GM23338 (cell line): ENCODE measurements at regions not wholly inside any gene's neighbourhood (a gene's known extent, or its start where the extent isn't known, plus 50 kb on each side); places are given as distances from the start of the nearest gene placed in this dataset.

Experiments
- ATAC-seq: fragments of 200-7000 bp; cut with Tn5 transposase; 3 replicates; pipeline ENCODE4 v1.9.1; 2020
- DNase-seq: peaks from one replicate; pipeline ENCODE4 v3.0.0-alpha.2; 2015; ENCODE audit warnings: low spot score
- H2AFZ ChIP-seq: fragments of 200-600 bp; sonication (generic); 2 replicates; pipeline ENCODE4 v1.8.0; 2016; ENCODE audit warnings: antibody characterized with exemption, mild to moderate bottlenecking, moderate library complexity
- H3F3A ChIP-seq: fragments of 200-600 bp; sonication (generic); replicated peaks from 2 replicates; pipeline ENCODE4 v1.8.0; 2017; ENCODE audit warnings: antibody characterized with exemption, mixed run types, low read depth
- H3K27ac ChIP-seq: fragments of 200-600 bp; sonication (generic); 2 replicates; pipeline ENCODE4 v1.6.1; 2016; ENCODE audit warnings: low read depth
- H3K27me3 ChIP-seq: fragments of 200-600 bp; sonication (generic); 2 replicates; pipeline ENCODE4 v1.8.0; 2016; ENCODE audit warnings: mild to moderate bottlenecking, mixed run types, moderate library complexity; ENCODE audit not compliant: insufficient read depth
- H3K36me3 ChIP-seq: fragments of 200-600 bp; sonication (generic); 2 replicates; pipeline ENCODE4 v1.8.0; 2016; ENCODE audit warnings: mild to moderate bottlenecking; ENCODE audit not compliant: insufficient read depth
- H3K4me1 ChIP-seq: fragments of 200-600 bp; sonication (generic); 2 replicates; pipeline ENCODE4 v1.8.0; 2016; ENCODE audit warnings: mild to moderate bottlenecking, moderate library complexity; ENCODE audit not compliant: insufficient read depth
- H3K4me2 ChIP-seq: fragments of 200-600 bp; sonication (generic); 2 replicates; pipeline ENCODE4 v1.7.1; 2017; ENCODE audit warnings: mixed run types
- H3K4me3 ChIP-seq: fragments of 200-600 bp; sonication (generic); 2 replicates; pipeline ENCODE4 v1.6.1; 2016; ENCODE audit warnings: mixed run types
- H3K79me2 ChIP-seq: fragments of 200-600 bp; sonication (generic); replicated peaks from 2 replicates; pipeline ENCODE4 v1.8.0; 2017; ENCODE audit warnings: mild to moderate bottlenecking; ENCODE audit not compliant: insufficient read depth
- H3K9me2 ChIP-seq: fragments of 200-600 bp; sonication (generic); 2 replicates; pipeline ENCODE4 v1.8.0; 2017; ENCODE audit not compliant: insufficient read depth
- H4K20me1 ChIP-seq: fragments of 200-600 bp; sonication (generic); replicated peaks from 2 replicates; pipeline ENCODE4 v1.8.0; 2017; ENCODE audit warnings: mild to moderate bottlenecking; ENCODE audit not compliant: insufficient read depth
- H3K27ac Mint-ChIP-seq: 2 replicates; pipeline ENCODE4 v1.8.0; 2020; ENCODE audit warnings: inconsistent platforms, mild to moderate bottlenecking, moderate library complexity, mixed read lengths
- H3K27me3 Mint-ChIP-seq: 3 replicates; pipeline ENCODE4 v1.8.0; 2022; ENCODE audit warnings: low read depth, mild to moderate bottlenecking, moderate library complexity, mixed read lengths, inconsistent platforms; ENCODE audit not compliant: insufficient read depth, poor library complexity
- H3K36me3 Mint-ChIP-seq: 3 replicates; pipeline ENCODE4 v1.8.0; 2021; ENCODE audit warnings: low read depth, mild to moderate bottlenecking, inconsistent platforms, moderate library complexity, mixed read lengths
- H3K4me1 Mint-ChIP-seq: 3 replicates; pipeline ENCODE4 v1.8.0; 2020; ENCODE audit warnings: mild to moderate bottlenecking, inconsistent platforms, mixed read lengths
- H3K4me3 Mint-ChIP-seq: 3 replicates; pipeline ENCODE4 v1.8.0; 2021; ENCODE audit warnings: moderate library complexity, mild to moderate bottlenecking, inconsistent platforms, mixed read lengths
- H3K9me3 Mint-ChIP-seq: 3 replicates; pipeline ENCODE4 v1.8.0; 2020; ENCODE audit warnings: moderate library complexity, mild to moderate bottlenecking, inconsistent platforms, mixed read lengths
- CREB1 ChIP-seq: fragments of 250-450 bp; sonication (Bioruptor Pico); IDR thresholded peaks from 2 replicates; pipeline ENCODE4 v1.5.0; 2020; ENCODE audit warnings: low read depth, mild to moderate bottlenecking, moderate library complexity
- CTCF ChIP-seq, 2 experiments: fragments of 200-600 bp in 1 of 2; sonication (generic) in 1 of 2; conservative IDR thresholded peaks; 2 replicates each; pipeline versions ENCODE4 v1.5.1 to v1.6.1; 2016 to 2017; ENCODE audit warnings: antibody characterized with exemption in 2 of 2, low read depth in 2 of 2, mild to moderate bottlenecking in 2 of 2, moderate library complexity in 1 of 2
- ETS1 ChIP-seq: IDR thresholded peaks from 2 replicates; pipeline ENCODE4 v1.6.1; 2016; ENCODE audit warnings: antibody characterized with exemption
- EZH2 ChIP-seq: fragments of 200-600 bp; sonication (generic); IDR thresholded peaks from one replicate; pipeline ENCODE4 v1.8.0; 2017; ENCODE audit warnings: antibody characterized with exemption, mild to moderate bottlenecking, low read depth; ENCODE audit not compliant: unreplicated experiment
- EZH2phosphoT487 ChIP-seq: fragments of 200-600 bp; sonication (generic); IDR thresholded peaks from one replicate; pipeline ENCODE4 v1.8.1; 2018; ENCODE audit warnings: antibody characterized with exemption; ENCODE audit not compliant: unreplicated experiment
- JUNB ChIP-seq: IDR thresholded peaks from one replicate; pipeline ENCODE4 v1.6.1; 2016; ENCODE audit warnings: antibody characterized with exemption; ENCODE audit not compliant: unreplicated experiment
- NANOG ChIP-seq: IDR thresholded peaks from 2 replicates; pipeline ENCODE4 v1.6.1; 2016; ENCODE audit warnings: antibody characterized with exemption, borderline replicate concordance
- POLR2AphosphoS5 ChIP-seq: IDR thresholded peaks from 2 replicates; pipeline ENCODE4 v1.6.1; 2016; ENCODE audit warnings: antibody characterized with exemption, low read depth
- STAT1 ChIP-seq: IDR thresholded peaks from one replicate; pipeline ENCODE4 v1.6.1; 2016; ENCODE audit warnings: antibody characterized with exemption; ENCODE audit not compliant: unreplicated experiment
- ZNF114 ChIP-seq: fragments of 250-450 bp; sonication (Bioruptor Pico); IDR thresholded peaks from 2 replicates; pipeline ENCODE4 v1.5.0; 2020; ENCODE audit warnings: mild to moderate bottlenecking, moderate library complexity
- ZNF331 ChIP-seq: fragments of 250-450 bp; sonication (Bioruptor Pico); IDR thresholded peaks from 2 replicates; pipeline ENCODE4 v1.5.0; 2020; ENCODE audit warnings: low read depth, mild to moderate bottlenecking, moderate library complexity

GRCh38 chr5:133873449-133873848 lies 95.0 kb downstream of the C5orf15 start (continued):
- no peak for TF ChIP-seq CTCF (conservative IDR thresholded peaks at IDR 0.05; ENCODE audit: low read depth in 2 of 2)
- TF ChIP-seq NANOG: no peak
- TF ChIP-seq ETS1: no peak
- no peak for TF ChIP-seq EZH2
- TF ChIP-seq EZH2phosphoT487: no peak
- TF ChIP-seq POLR2AphosphoS5: no peak
- TF ChIP-seq JUNB: no peak

GRCh38 chr5:133870661-133871060 lies 97.8 kb downstream of the C5orf15 start:
- no peak overlapping the region for H3K27ac Mint-ChIP-seq
- H3K9me3 Mint-ChIP-seq: peaks cover 13% of the 10 kb centered on the region
- H3K27me3 Mint-ChIP-seq: peaks cover 5% of the 10 kb centered on the region
- Histone ChIP-seq H3K27me3 (no peaks in the 10 kb centered on the region), H3K9me2 (no peaks in the 10 kb centered on the region), H3K36me3 (no peaks in the 10 kb centered on the region), H2AFZ (no peak overlapping the region), H4K20me1 (no peaks in the 10 kb centered on the region; the same call in 1 of the 2 replicates), H3K79me2 (no peaks in the 10 kb centered on the region), H3F3A (no peaks in the 10 kb centered on the region), H3K27ac (no peak overlapping the region), H3K4me3 (no peak overlapping the region), H3K4me2 (no peak overlapping the region), H3K4me1 (peaks cover 6% of the 10 kb centered on the region; the same call in 1 of the 2 replicates)
- H3K4me1 Mint-ChIP-seq: no peaks in the 10 kb centered on the region; the same call in 2 of the 3 replicates
- no peak for TF ChIP-seq EZH2phosphoT487
- TF ChIP-seq ETS1: no peak
- TF ChIP-seq STAT1: no peak
- TF ChIP-seq CREB1: no peak
- no peak for TF ChIP-seq ZNF331 (CRISPR knock-in tag)
- TF ChIP-seq EZH2: no peak
- TF ChIP-seq NANOG: no peak
- TF ChIP-seq ZNF114 (CRISPR knock-in tag): no peak
- TF ChIP-seq CTCF (conservative IDR thresholded peaks at IDR 0.05; ENCODE audit: low read depth in 2 of 2): no peak
- DNase-seq: no peak
- no peak for ATAC-seq
- H3K36me3 Mint-ChIP-seq: 0 out of 3 replicates have a peak, but pooled peaks cover 6% of the 10 kb centered on the region
- H3K4me3 Mint-ChIP-seq: no peak overlapping the region
